ENCODE measurements at regions not wholly inside any gene's neighbourhood (a gene's known extent, or its start where the extent isn't known, plus 50 kb on each side); places are given as distances from the start of the nearest gene placed in this dataset.

DNA sequence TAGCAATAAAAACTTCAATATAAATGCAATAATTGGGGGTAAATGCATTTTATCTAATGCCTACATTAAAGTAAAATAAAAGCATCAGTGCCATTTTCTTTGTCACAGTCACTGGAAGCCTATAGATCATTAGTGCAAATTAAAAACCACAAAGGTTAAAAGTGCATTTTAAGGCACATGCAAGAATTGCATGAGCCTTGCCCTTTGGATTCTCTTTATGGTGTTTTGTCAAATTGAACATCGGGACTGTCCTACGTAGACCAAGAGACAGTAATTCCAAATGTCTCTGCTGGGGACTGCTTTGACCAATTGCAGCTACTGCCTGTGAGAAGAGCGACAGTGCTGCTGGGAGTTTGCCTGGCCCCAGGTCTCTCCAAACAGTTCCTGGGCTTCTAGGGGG lies 130.3 kb upstream of the SATB2 start:
- DNase-seq (no peak), ATAC-seq (no peak)
- Histone ChIP-seq H3K36me3 (no peaks in the 10 kb centered on the region), H3K27me3 (no peaks in the 10 kb centered on the region), H3K4me3 (no peak overlapping the region), H3K9me3 (no peaks in the 10 kb centered on the region), H3K4me1 (no peaks in the 10 kb centered on the region), H3K27ac (no peak overlapping the region)
- TF ChIP-seq POLR2A (IDR thresholded peaks at IDR 0.05) = no peak
- TF ChIP-seq CTCF (IDR thresholded peaks at IDR 0.05 in 4 of 5, conservative IDR thresholded peaks at IDR 0.05 in 1 of 5) = no peak
- in situ Hi-C loops (cut with MboI; ENCODE audit: low sequenced_read_pairs in 4 of 4) = no loop called here
- intact Hi-C loops (cut with DNase I; ENCODE audit: low total_unique reads) = no loop called here

- ATAC-seq = no peak
- no peaks in the 10 kb centered on the region for H3K27me3 ChIP-seq
- no peak overlapping the region for H3K27ac ChIP-seq
- intact Hi-C loops (cut with DNase I; ENCODE audit: low total_unique reads) (no loop called here), in situ Hi-C loops (cut with MboI; ENCODE audit: low sequenced_read_pairs in 4 of 4) (no loop called here)
- no peaks in the 10 kb centered on the region for H3K36me3 ChIP-seq
- TF ChIP-seq POLR2A (IDR thresholded peaks at IDR 0.05) (no peak), CTCF (IDR thresholded peaks at IDR 0.05 in 4 of 5, conservative IDR thresholded peaks at IDR 0.05 in 1 of 5) (no peak)
- no peaks in the 10 kb centered on the region for H3K9me3 ChIP-seq
- H3K4me3 ChIP-seq = no peak overlapping the region
- H3K4me1 ChIP-seq = no peaks in the 10 kb centered on the region
- no peak for DNase-seq
Observed at GRCh38 chr2:199586646-199587045, 128.9 kb upstream of the SATB2 start.

DNA sequence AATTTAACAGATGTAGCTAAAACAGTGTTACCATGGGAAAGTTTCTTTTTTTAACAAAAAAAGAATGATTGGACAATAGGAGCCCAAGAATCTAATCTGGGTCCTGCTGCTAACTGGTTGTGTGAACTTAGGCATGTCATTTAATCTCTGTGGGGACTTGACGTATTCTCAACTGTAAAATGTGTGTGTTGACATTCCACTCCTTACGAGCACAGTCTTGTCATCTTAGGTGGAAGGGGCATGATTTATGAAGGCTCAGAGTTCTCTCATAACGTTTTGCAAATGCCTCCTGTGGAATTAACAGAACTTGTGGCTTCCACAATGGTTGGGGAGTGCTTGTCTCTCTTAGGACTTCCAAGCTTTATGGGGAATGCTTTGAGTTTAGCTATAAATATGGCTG lies 125.9 kb upstream of the SATB2 start:
- no peak for ATAC-seq
- H3K36me3 ChIP-seq = no peaks in the 10 kb centered on the region
- no peak for DNase-seq
- peaks cover 5 to 9% of the 10 kb centered on the region in 2 donors for H3K4me1 ChIP-seq
- H3K9me3 ChIP-seq = no peaks in the 10 kb centered on the region
- no peaks in the 10 kb centered on the region for H3K27me3 ChIP-seq
- TF ChIP-seq CTCF (IDR thresholded peaks at IDR 0.05 in 4 of 5, conservative IDR thresholded peaks at IDR 0.05 in 1 of 5) (no peak), POLR2A (IDR thresholded peaks at IDR 0.05) (no peak)
- H3K4me3 ChIP-seq = no peak overlapping the region
- in situ Hi-C loops (cut with MboI; ENCODE audit: low sequenced_read_pairs in 4 of 4) = no loop called here
- intact Hi-C loops (cut with DNase I; ENCODE audit: low total_unique reads) = no loop called here
- H3K27ac ChIP-seq = no peak overlapping the region

DNA sequence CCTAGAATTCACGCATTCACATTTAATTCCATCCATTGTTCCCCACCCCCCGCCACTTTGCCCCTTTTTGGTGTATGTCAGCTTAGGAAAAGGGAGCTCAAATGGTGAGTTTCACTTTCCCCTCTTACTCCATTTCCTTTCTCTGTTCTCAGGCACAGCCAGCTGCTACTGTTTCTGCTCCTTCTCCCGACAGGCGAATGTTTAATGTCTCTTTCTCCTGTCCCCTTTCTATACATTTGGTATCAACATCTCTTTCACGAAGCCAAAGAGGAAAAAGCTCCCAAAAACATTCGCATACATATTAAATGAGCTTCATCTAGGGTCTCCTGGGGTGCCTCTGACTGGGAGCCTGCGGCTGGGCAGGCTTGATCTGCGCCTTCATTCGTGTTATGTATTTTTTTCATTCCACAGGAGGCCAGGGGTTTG lies 124.2 kb upstream of the SATB2 start:
- ATAC-seq (peak in 1 of 2 donors; percentile 41), DNase-seq (no peak)
- H3K9me3 ChIP-seq = no peaks in the 10 kb centered on the region
- no peak overlapping the region for H3K27ac ChIP-seq
- H3K4me3 ChIP-seq = peak overlapping the region; percentile 35 to 44 (median 43)
- H3K27me3 ChIP-seq = no peaks in the 10 kb centered on the region
- TF ChIP-seq POLR2A (IDR thresholded peaks at IDR 0.05) (no peak), CTCF (IDR thresholded peaks at IDR 0.05 in 4 of 5, conservative IDR thresholded peaks at IDR 0.05 in 1 of 5) (no peak)
- in situ Hi-C loops (cut with MboI; ENCODE audit: low sequenced_read_pairs in 4 of 4) = no loop called here
- H3K36me3 ChIP-seq = no peaks in the 10 kb centered on the region
- peaks cover 5 to 9% of the 10 kb centered on the region in 2 donors for H3K4me1 ChIP-seq
- intact Hi-C loops (cut with DNase I; ENCODE audit: low total_unique reads) = no loop called here

GRCh38 chr2:199581408-199581807 lies 123.7 kb upstream of the SATB2 start:
- ATAC-seq (no peak), DNase-seq (no peak)
- H3K27ac ChIP-seq = no peak overlapping the region
- intact Hi-C loops (cut with DNase I; ENCODE audit: low total_unique reads) (no loop called here), in situ Hi-C loops (cut with MboI; ENCODE audit: low sequenced_read_pairs in 4 of 4) (no loop called here)
- no peaks in the 10 kb centered on the region for H3K9me3 ChIP-seq
- H3K27me3 ChIP-seq = no peaks in the 10 kb centered on the region
- peaks cover 5 to 9% of the 10 kb centered on the region in 2 donors for H3K4me1 ChIP-seq
- H3K4me3 ChIP-seq = peak overlapping the region; percentile 35 to 44 (median 43)
- TF ChIP-seq CTCF (IDR thresholded peaks at IDR 0.05 in 4 of 5, conservative IDR thresholded peaks at IDR 0.05 in 1 of 5) = no peak
- no peak for TF ChIP-seq POLR2A (IDR thresholded peaks at IDR 0.05)
- no peaks in the 10 kb centered on the region for H3K36me3 ChIP-seq
